Activated naive CD8-positive, alpha-beta T cell treated with anti-CD3 and anti-CD28 coated beads, Interleukin-2, amount 50 U/mL, for 24 hours (primary cell): ENCODE measurements at regions not wholly inside any gene's neighbourhood (a gene's known extent, or its start where the extent isn't known, plus 50 kb on each side); places are given as distances from the start of the nearest gene placed in this dataset.
A peak's percentile ranks its signal among the peaks of the same experiment; 100 is the strongest.

Experiments used
- ATAC-seq: fragments of 150-1000 bp; cut with Tn5 transposase; one replicate; pipeline ENCODE4 v1.10.0; 2021
- DNase-seq: peaks from one replicate; pipeline ENCODE4 v3.0.0; 2021
- H3K27ac Mint-ChIP-seq: one replicate; pipeline ENCODE4 v1.8.0; 2021; ENCODE audit warnings: mild to moderate bottlenecking, mixed read lengths
- H3K27me3 Mint-ChIP-seq: one replicate; pipeline ENCODE4 v1.8.0; 2021; ENCODE audit warnings: mixed read lengths
- H3K36me3 Mint-ChIP-seq: one replicate; pipeline ENCODE4 v1.8.0; 2021; ENCODE audit warnings: low read depth, mixed read lengths
- H3K4me1 Mint-ChIP-seq: one replicate; pipeline ENCODE4 v1.8.0; 2021; ENCODE audit warnings: mixed read lengths
- H3K4me3 Mint-ChIP-seq: one replicate; pipeline ENCODE4 v1.8.0; 2021; ENCODE audit warnings: mild to moderate bottlenecking, moderate library complexity, mixed read lengths
- H3K9me3 Mint-ChIP-seq: one replicate; pipeline ENCODE4 v1.8.0; 2021; ENCODE audit warnings: mixed read lengths

GRCh38 chr16:35314298-35314697, 1854.9 kb downstream of the TP53TG3F start:
- DNase-seq = no peak
- Mint-ChIP-seq H3K36me3 (no peaks in the 10 kb centered on the region), H3K27ac (no peak overlapping the region), H3K4me1 (no peaks in the 10 kb centered on the region), H3K9me3 (peaks cover 25% of the 10 kb centered on the region), H3K27me3 (no peaks in the 10 kb centered on the region), H3K4me3 (no peak overlapping the region)
- no peak for ATAC-seq

- Mint-ChIP-seq H3K9me3 (peaks cover 18% of the 10 kb centered on the region), H3K4me3 (no peak overlapping the region), H3K36me3 (no peaks in the 10 kb centered on the region), H3K4me1 (no peaks in the 10 kb centered on the region), H3K27me3 (no peaks in the 10 kb centered on the region), H3K27ac (no peak overlapping the region)
- ATAC-seq (no peak), DNase-seq (no peak)
Measured at GRCh38 chr16:35319536-35320192, 1860.3 kb downstream of the TP53TG3F start.

GRCh38 chr16:35325936-35326335, 1866.5 kb downstream of the TP53TG3F start:
- DNase-seq (no peak), ATAC-seq (no peak)
- Mint-ChIP-seq H3K27me3 (no peaks in the 10 kb centered on the region), H3K4me3 (no peak overlapping the region), H3K9me3 (peaks cover 13% of the 10 kb centered on the region), H3K27ac (no peak overlapping the region), H3K4me1 (no peaks in the 10 kb centered on the region), H3K36me3 (no peaks in the 10 kb centered on the region)

GRCh38 chr16:35339337-35339736, 1879.9 kb downstream of the TP53TG3F start:
- Mint-ChIP-seq H3K27ac (no peak overlapping the region), H3K27me3 (no peaks in the 10 kb centered on the region), H3K4me1 (no peaks in the 10 kb centered on the region), H3K4me3 (no peak overlapping the region), H3K36me3 (no peaks in the 10 kb centered on the region), H3K9me3 (peaks cover 9% of the 10 kb centered on the region)
- no peak for ATAC-seq
- DNase-seq = no peak

GRCh38 chr16:35342012-35342411, 1882.6 kb downstream of the TP53TG3F start:
- DNase-seq (no peak), ATAC-seq (no peak)
- H3K4me3 Mint-ChIP-seq = no peak overlapping the region
- H3K27me3 Mint-ChIP-seq = no peaks in the 10 kb centered on the region
- no peaks in the 10 kb centered on the region for H3K36me3 Mint-ChIP-seq
- no peaks in the 10 kb centered on the region for H3K4me1 Mint-ChIP-seq
- H3K9me3 Mint-ChIP-seq = peaks cover 14% of the 10 kb centered on the region
- no peak overlapping the region for H3K27ac Mint-ChIP-seq

- ATAC-seq (no peak), DNase-seq (no peak)
- no peaks in the 10 kb centered on the region for H3K36me3 Mint-ChIP-seq
- H3K9me3 Mint-ChIP-seq = peaks cover 10% of the 10 kb centered on the region
- no peaks in the 10 kb centered on the region for H3K4me1 Mint-ChIP-seq
- H3K4me3 Mint-ChIP-seq = no peak overlapping the region
- H3K27ac Mint-ChIP-seq = no peak overlapping the region
- no peaks in the 10 kb centered on the region for H3K27me3 Mint-ChIP-seq
Measured at GRCh38 chr16:35344012-35344762, 1884.8 kb downstream of the TP53TG3F start.

GRCh38 chr16:35352431-35352830, 1893.0 kb downstream of the TP53TG3F start:
- no peaks in the 10 kb centered on the region for H3K27me3 Mint-ChIP-seq
- no peak overlapping the region for H3K27ac Mint-ChIP-seq
- no peaks in the 10 kb centered on the region for H3K36me3 Mint-ChIP-seq
- ATAC-seq (no peak), DNase-seq (no peak)
- H3K4me1 Mint-ChIP-seq = no peaks in the 10 kb centered on the region
- H3K4me3 Mint-ChIP-seq = no peak overlapping the region
- H3K9me3 Mint-ChIP-seq = peaks cover 18% of the 10 kb centered on the region

- Mint-ChIP-seq H3K4me3 (no peak overlapping the region), H3K27ac (no peak overlapping the region), H3K36me3 (no peaks in the 10 kb centered on the region), H3K27me3 (no peaks in the 10 kb centered on the region), H3K9me3 (peaks cover 17% of the 10 kb centered on the region), H3K4me1 (no peaks in the 10 kb centered on the region)
- DNase-seq = no peak
- no peak for ATAC-seq
Measured at GRCh38 chr16:35363510-35363909, 1904.1 kb downstream of the TP53TG3F start.

GRCh38 chr16:35364263-35364662, 1904.9 kb downstream of the TP53TG3F start:
- Mint-ChIP-seq H3K27ac (no peak overlapping the region), H3K4me3 (no peak overlapping the region), H3K27me3 (no peaks in the 10 kb centered on the region), H3K9me3 (peaks cover 17% of the 10 kb centered on the region), H3K36me3 (no peaks in the 10 kb centered on the region), H3K4me1 (no peaks in the 10 kb centered on the region)
- no peak for ATAC-seq
- DNase-seq = no peak

GRCh38 chr16:35365675-35366074, 1906.3 kb downstream of the TP53TG3F start:
- Mint-ChIP-seq H3K27ac (no peak overlapping the region), H3K27me3 (no peaks in the 10 kb centered on the region), H3K9me3 (peaks cover 24% of the 10 kb centered on the region), H3K4me1 (no peaks in the 10 kb centered on the region), H3K36me3 (no peaks in the 10 kb centered on the region), H3K4me3 (no peak overlapping the region)
- no peak for ATAC-seq
- no peak for DNase-seq

GRCh38 chr16:35370617-35371016, 1911.2 kb downstream of the TP53TG3F start:
- H3K9me3 Mint-ChIP-seq = peaks cover 21% of the 10 kb centered on the region
- no peaks in the 10 kb centered on the region for H3K36me3 Mint-ChIP-seq
- no peak for ATAC-seq

GRCh38 chr16:35377142-35377541, 1917.7 kb downstream of the TP53TG3F start:
- Mint-ChIP-seq H3K4me3 (no peak overlapping the region), H3K27ac (no peak overlapping the region), H3K9me3 (peaks cover 30% of the 10 kb centered on the region), H3K36me3 (no peaks in the 10 kb centered on the region), H3K4me1 (no peaks in the 10 kb centered on the region), H3K27me3 (no peaks in the 10 kb centered on the region)
- ATAC-seq (no peak), DNase-seq (no peak)

More at GRCh38 chr16:35370617-35371016, 1911.2 kb downstream of the TP53TG3F start:
- no peak overlapping the region for H3K27ac Mint-ChIP-seq
- no peak overlapping the region for H3K4me3 Mint-ChIP-seq
- no peak for DNase-seq
- H3K27me3 Mint-ChIP-seq = no peaks in the 10 kb centered on the region
- H3K4me1 Mint-ChIP-seq = no peaks in the 10 kb centered on the region

- no peak for ATAC-seq
- no peak overlapping the region for H3K27ac Mint-ChIP-seq
Measured at GRCh38 chr16:35386619-35387018, 1927.2 kb downstream of the TP53TG3F start.

GRCh38 chr16:35391328-35391727, 1931.9 kb downstream of the TP53TG3F start:
- no peaks in the 10 kb centered on the region for H3K36me3 Mint-ChIP-seq
- no peaks in the 10 kb centered on the region for H3K4me1 Mint-ChIP-seq
- no peak for ATAC-seq
- no peak overlapping the region for H3K4me3 Mint-ChIP-seq
- peaks cover 22% of the 10 kb centered on the region for H3K9me3 Mint-ChIP-seq
- DNase-seq = peak; percentile 27
- H3K27me3 Mint-ChIP-seq = no peaks in the 10 kb centered on the region
- no peak overlapping the region for H3K27ac Mint-ChIP-seq

More at GRCh38 chr16:35386619-35387018, 1927.2 kb downstream of the TP53TG3F start:
- no peaks in the 10 kb centered on the region for H3K36me3 Mint-ChIP-seq
- H3K9me3 Mint-ChIP-seq = peaks cover 25% of the 10 kb centered on the region
- no peaks in the 10 kb centered on the region for H3K27me3 Mint-ChIP-seq
- no peak for DNase-seq
- no peak overlapping the region for H3K4me3 Mint-ChIP-seq
- no peaks in the 10 kb centered on the region for H3K4me1 Mint-ChIP-seq

GRCh38 chr16:35398180-35398579, 1938.8 kb downstream of the TP53TG3F start:
- Mint-ChIP-seq H3K27me3 (no peaks in the 10 kb centered on the region), H3K9me3 (peaks cover 13% of the 10 kb centered on the region), H3K36me3 (no peaks in the 10 kb centered on the region), H3K27ac (no peak overlapping the region), H3K4me3 (no peak overlapping the region), H3K4me1 (no peaks in the 10 kb centered on the region)
- ATAC-seq = no peak
- DNase-seq = no peak
